PFSK-1 (cell line): ENCODE measurements at regions not wholly inside any gene's neighbourhood (a gene's known extent, or its start where the extent isn't known, plus 50 kb on each side); places are given as distances from the start of the nearest gene placed in this dataset.

Experiments
- FOXP2 ChIP-seq: optimal IDR thresholded peaks from 2 replicates; pipeline ENCODE3; 2011; ENCODE audit warnings: borderline replicate concordance, control low read depth, inconsistent platforms; ENCODE audit not compliant: insufficient read depth; ENCODE audit errors: extremely low read length, extremely low read depth
- POLR2AphosphoS5 ChIP-seq: IDR thresholded peaks from 2 replicates; pipeline ENCODE4 v1.6.1; 2012; ENCODE audit warnings: low read depth, mild to moderate bottlenecking, control low read depth, low read length, moderate library complexity
- SIN3A ChIP-seq: IDR thresholded peaks from 2 replicates; pipeline ENCODE4 v1.6.1; 2012; ENCODE audit warnings: mild to moderate bottlenecking, low read length, moderate library complexity, borderline replicate concordance; ENCODE audit not compliant: insufficient read depth
- TAF1 ChIP-seq: IDR thresholded peaks from 2 replicates; pipeline ENCODE4 v1.6.1; 2012; ENCODE audit warnings: low read length, control low read depth, borderline replicate concordance; ENCODE audit not compliant: insufficient read depth
- TF ChIP-seq, protein P1 (sequence below), 2 experiments: IDR thresholded peaks; 2 replicates each; pipeline versions ENCODE4 v1.6.1 to v1.8.0; 2011 to 2012; ENCODE audit warnings: low read depth in 2 of 2, low read length in 2 of 2, control low read depth in 1 of 2, inconsistent platforms in 1 of 2, mild to moderate bottlenecking in 1 of 2, moderate library complexity in 1 of 2; ENCODE audit not compliant: insufficient read depth in 1 of 2

DNA sequence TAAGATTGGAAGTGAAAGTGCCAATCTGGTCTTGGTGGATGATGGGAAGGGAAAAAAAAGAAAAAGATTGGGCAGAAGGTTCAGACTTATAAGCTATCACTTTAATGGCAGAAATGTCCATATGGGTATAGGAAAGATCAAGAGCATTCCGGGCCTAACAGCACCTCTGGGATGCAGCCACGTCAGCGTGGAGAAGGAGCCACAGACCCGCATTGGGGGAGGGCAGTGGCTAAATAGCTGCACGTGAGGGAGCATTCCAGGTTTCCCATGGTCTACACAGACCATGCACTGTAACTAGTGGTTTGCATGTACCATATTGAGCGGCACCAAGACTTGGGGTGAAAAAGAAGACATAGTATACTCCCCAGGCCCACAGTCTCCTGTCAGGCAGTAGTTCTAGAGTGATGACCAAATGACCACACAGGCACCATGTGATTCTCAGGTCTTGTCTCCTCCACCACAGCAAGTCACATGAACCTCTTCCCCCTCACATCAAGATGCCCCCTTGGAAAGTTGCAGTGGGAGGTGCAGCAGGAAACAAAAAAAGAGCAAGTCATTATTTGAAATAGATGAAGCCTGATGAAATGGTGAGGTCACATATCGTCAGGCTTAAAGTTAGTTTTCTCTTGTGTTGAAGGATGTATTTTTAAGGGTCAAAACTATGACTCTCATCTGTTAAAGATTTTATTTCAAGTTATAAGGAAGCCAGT, 94.4 kb upstream of the TNFAIP3 start:
- TF ChIP-seq, protein P1, sequence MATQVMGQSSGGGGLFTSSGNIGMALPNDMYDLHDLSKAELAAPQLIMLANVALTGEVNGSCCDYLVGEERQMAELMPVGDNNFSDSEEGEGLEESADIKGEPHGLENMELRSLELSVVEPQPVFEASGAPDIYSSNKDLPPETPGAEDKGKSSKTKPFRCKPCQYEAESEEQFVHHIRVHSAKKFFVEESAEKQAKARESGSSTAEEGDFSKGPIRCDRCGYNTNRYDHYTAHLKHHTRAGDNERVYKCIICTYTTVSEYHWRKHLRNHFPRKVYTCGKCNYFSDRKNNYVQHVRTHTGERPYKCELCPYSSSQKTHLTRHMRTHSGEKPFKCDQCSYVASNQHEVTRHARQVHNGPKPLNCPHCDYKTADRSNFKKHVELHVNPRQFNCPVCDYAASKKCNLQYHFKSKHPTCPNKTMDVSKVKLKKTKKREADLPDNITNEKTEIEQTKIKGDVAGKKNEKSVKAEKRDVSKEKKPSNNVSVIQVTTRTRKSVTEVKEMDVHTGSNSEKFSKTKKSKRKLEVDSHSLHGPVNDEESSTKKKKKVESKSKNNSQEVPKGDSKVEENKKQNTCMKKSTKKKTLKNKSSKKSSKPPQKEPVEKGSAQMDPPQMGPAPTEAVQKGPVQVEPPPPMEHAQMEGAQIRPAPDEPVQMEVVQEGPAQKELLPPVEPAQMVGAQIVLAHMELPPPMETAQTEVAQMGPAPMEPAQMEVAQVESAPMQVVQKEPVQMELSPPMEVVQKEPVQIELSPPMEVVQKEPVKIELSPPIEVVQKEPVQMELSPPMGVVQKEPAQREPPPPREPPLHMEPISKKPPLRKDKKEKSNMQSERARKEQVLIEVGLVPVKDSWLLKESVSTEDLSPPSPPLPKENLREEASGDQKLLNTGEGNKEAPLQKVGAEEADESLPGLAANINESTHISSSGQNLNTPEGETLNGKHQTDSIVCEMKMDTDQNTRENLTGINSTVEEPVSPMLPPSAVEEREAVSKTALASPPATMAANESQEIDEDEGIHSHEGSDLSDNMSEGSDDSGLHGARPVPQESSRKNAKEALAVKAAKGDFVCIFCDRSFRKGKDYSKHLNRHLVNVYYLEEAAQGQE (IDR thresholded peaks at IDR 0.05; ENCODE audit: insufficient read depth in 1 of 2, low read depth in 2 of 2, low read length in 2 of 2) = no peak
- no peak for TF ChIP-seq POLR2AphosphoS5
- TF ChIP-seq TAF1 = no peak
- TF ChIP-seq SIN3A = no peak
- no peak for TF ChIP-seq FOXP2
